ENCODE measurements at regions not wholly inside any gene's neighbourhood (a gene's known extent, or its start where the extent isn't known, plus 50 kb on each side); places are given as distances from the start of the nearest gene placed in this dataset.

DNA sequence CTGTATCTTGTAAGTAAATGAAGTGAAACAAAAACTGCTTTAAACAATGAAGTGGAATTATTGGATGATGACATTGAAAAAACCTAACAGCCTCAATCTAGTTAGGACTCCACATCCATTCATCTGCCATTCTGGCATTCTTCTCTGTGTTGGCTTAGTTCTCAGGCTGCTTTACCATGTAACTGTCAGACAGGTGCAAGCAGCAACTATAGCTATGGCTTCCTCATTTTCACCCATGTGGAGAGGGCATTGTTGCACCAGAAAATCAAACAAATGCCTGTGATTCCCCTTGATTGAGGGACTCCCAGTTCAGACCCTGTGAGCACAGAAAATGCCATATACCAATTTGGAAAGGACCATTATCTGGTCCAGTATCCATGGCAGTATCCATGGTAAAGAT is 129.5 kb upstream of the NYAP2 start:
- TF ChIP-seq, protein P1, sequence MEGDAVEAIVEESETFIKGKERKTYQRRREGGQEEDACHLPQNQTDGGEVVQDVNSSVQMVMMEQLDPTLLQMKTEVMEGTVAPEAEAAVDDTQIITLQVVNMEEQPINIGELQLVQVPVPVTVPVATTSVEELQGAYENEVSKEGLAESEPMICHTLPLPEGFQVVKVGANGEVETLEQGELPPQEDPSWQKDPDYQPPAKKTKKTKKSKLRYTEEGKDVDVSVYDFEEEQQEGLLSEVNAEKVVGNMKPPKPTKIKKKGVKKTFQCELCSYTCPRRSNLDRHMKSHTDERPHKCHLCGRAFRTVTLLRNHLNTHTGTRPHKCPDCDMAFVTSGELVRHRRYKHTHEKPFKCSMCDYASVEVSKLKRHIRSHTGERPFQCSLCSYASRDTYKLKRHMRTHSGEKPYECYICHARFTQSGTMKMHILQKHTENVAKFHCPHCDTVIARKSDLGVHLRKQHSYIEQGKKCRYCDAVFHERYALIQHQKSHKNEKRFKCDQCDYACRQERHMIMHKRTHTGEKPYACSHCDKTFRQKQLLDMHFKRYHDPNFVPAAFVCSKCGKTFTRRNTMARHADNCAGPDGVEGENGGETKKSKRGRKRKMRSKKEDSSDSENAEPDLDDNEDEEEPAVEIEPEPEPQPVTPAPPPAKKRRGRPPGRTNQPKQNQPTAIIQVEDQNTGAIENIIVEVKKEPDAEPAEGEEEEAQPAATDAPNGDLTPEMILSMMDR (optimal IDR thresholded peaks at IDR 0.05 in 1 of 3, IDR thresholded peaks at IDR 0.05 in 1 of 3, conservative IDR thresholded peaks at IDR 0.05 in 1 of 3; ENCODE audit: extremely low read depth in 1 of 3, insufficient read depth in 2 of 3, low read length in 3 of 3) = no peak
- TF ChIP-seq EZH2 (IDR thresholded peaks at IDR 0.05; ENCODE audit: low read length) = no peak

Data from keratinocyte (primary cell).